GM12878 (cell line): ENCODE measurements at regions not wholly inside any gene's neighbourhood (a gene's known extent, or its start where the extent isn't known, plus 50 kb on each side); places are given as distances from the start of the nearest gene placed in this dataset.

Experiments
- BACH1 ChIP-seq: fragments of 450-650 bp; IDR thresholded peaks from 2 replicates; pipeline ENCODE4 v1.6.1; 2017; ENCODE audit warnings: mild to moderate bottlenecking, borderline replicate concordance
- BHLHE40 ChIP-seq, 2 experiments: fragments of 450-650 bp in 1 of 2; IDR thresholded peaks; 2 replicates each; pipeline ENCODE4 v1.6.1; 2011 to 2017; ENCODE audit warnings: low read depth in 2 of 2, borderline replicate concordance in 1 of 2, improper control_type of control experiment in 1 of 2, low read length in 1 of 2, mild to moderate bottlenecking in 1 of 2
- HDAC6 ChIP-seq: fragments of 200-600 bp; sonication (generic); IDR thresholded peaks from one replicate; pipeline ENCODE4 v1.8.0; 2017; ENCODE audit warnings: antibody characterized with exemption; ENCODE audit not compliant: unreplicated experiment
- IKZF2 ChIP-seq, 2 experiments: fragments of 450-650 bp; IDR thresholded peaks; 2 replicates each; pipeline ENCODE4 v1.6.1; 2017; ENCODE audit warnings: mild to moderate bottlenecking in 2 of 2, moderate library complexity in 2 of 2
- MXI1 ChIP-seq: fragments of 150-350 bp; IDR thresholded peaks from 2 replicates; pipeline ENCODE4 v1.6.1; 2011; ENCODE audit warnings: low read depth, mild to moderate bottlenecking, inconsistent platforms, low read length, improper control_type of control experiment
- MYB ChIP-seq: fragments of 150-350 bp; IDR thresholded peaks from 2 replicates; pipeline ENCODE4 v1.6.1; 2014; ENCODE audit warnings: mild to moderate bottlenecking, low read depth, low read length, borderline replicate concordance
- PML ChIP-seq: IDR thresholded peaks from 2 replicates; pipeline ENCODE4 v1.6.1; 2012; ENCODE audit warnings: low read length, inconsistent platforms
- RBBP5 ChIP-seq: fragments of 200-600 bp; sonication (generic); conservative IDR thresholded peaks from 2 replicates; pipeline ENCODE4 v1.6.1; 2016
- TARDBP ChIP-seq: IDR thresholded peaks from 2 replicates; pipeline ENCODE4 v1.6.1; 2016; ENCODE audit warnings: borderline replicate concordance
- TF ChIP-seq, protein P1 (sequence below): IDR thresholded peaks from 2 replicates; pipeline ENCODE4 v1.6.1; 2012; ENCODE audit warnings: improper control_type of control experiment, low read depth, low read length; ENCODE audit not compliant: insufficient replicate concordance
- TF ChIP-seq, protein P2 (sequence below): fragments of 450-650 bp; IDR thresholded peaks from 2 replicates; pipeline ENCODE4 v1.6.1; 2018; ENCODE audit warnings: mild to moderate bottlenecking, low read depth, moderate library complexity; ENCODE audit not compliant: partially characterized antibody
- TF ChIP-seq, protein P3 (sequence below): IDR thresholded peaks from 2 replicates; pipeline ENCODE4 v1.6.1; 2012; ENCODE audit warnings: low read depth, low read length, improper control_type of control experiment

DNA sequence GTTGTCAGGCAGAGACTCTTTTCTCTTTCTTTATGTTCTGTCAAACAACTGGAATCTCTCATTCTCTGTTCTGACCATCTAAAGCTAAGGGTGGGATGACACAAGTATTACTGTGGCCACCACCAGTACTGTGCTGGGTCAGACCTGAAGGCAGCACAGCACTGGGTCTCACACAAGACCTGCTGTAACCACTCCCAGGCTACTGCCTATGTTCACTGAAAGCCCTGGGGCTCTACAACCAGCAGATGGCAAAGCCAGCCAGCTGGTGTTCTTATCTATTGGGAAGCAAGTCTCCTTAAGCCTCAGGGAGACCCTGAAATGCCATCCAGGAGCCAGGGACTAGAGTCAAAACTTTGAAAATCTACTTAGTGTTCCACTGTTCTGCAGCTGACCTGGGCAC, 189.5 kb downstream of the SLCO4C1 start (continued):
- TF ChIP-seq, protein P1, sequence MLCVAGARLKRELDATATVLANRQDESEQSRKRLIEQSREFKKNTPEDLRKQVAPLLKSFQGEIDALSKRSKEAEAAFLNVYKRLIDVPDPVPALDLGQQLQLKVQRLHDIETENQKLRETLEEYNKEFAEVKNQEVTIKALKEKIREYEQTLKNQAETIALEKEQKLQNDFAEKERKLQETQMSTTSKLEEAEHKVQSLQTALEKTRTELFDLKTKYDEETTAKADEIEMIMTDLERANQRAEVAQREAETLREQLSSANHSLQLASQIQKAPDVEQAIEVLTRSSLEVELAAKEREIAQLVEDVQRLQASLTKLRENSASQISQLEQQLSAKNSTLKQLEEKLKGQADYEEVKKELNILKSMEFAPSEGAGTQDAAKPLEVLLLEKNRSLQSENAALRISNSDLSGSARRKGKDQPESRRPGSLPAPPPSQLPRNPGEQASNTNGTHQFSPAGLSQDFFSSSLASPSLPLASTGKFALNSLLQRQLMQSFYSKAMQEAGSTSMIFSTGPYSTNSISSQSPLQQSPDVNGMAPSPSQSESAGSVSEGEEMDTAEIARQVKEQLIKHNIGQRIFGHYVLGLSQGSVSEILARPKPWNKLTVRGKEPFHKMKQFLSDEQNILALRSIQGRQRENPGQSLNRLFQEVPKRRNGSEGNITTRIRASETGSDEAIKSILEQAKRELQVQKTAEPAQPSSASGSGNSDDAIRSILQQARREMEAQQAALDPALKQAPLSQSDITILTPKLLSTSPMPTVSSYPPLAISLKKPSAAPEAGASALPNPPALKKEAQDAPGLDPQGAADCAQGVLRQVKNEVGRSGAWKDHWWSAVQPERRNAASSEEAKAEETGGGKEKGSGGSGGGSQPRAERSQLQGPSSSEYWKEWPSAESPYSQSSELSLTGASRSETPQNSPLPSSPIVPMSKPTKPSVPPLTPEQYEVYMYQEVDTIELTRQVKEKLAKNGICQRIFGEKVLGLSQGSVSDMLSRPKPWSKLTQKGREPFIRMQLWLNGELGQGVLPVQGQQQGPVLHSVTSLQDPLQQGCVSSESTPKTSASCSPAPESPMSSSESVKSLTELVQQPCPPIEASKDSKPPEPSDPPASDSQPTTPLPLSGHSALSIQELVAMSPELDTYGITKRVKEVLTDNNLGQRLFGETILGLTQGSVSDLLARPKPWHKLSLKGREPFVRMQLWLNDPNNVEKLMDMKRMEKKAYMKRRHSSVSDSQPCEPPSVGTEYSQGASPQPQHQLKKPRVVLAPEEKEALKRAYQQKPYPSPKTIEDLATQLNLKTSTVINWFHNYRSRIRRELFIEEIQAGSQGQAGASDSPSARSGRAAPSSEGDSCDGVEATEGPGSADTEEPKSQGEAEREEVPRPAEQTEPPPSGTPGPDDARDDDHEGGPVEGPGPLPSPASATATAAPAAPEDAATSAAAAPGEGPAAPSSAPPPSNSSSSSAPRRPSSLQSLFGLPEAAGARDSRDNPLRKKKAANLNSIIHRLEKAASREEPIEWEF: no peak
- TF ChIP-seq IKZF2 (IDR thresholded peaks at IDR 0.05) (no peak), TARDBP (no peak), HDAC6 (no peak), MXI1 (no peak), BACH1 (no peak), RBBP5 (no peak), MYB (no peak), BHLHE40 (IDR thresholded peaks at IDR 0.05; ENCODE audit: borderline replicate concordance in 1 of 2, low read depth in 2 of 2, low read length in 1 of 2) (no peak), PML (no peak)
- TF ChIP-seq, protein P2, sequence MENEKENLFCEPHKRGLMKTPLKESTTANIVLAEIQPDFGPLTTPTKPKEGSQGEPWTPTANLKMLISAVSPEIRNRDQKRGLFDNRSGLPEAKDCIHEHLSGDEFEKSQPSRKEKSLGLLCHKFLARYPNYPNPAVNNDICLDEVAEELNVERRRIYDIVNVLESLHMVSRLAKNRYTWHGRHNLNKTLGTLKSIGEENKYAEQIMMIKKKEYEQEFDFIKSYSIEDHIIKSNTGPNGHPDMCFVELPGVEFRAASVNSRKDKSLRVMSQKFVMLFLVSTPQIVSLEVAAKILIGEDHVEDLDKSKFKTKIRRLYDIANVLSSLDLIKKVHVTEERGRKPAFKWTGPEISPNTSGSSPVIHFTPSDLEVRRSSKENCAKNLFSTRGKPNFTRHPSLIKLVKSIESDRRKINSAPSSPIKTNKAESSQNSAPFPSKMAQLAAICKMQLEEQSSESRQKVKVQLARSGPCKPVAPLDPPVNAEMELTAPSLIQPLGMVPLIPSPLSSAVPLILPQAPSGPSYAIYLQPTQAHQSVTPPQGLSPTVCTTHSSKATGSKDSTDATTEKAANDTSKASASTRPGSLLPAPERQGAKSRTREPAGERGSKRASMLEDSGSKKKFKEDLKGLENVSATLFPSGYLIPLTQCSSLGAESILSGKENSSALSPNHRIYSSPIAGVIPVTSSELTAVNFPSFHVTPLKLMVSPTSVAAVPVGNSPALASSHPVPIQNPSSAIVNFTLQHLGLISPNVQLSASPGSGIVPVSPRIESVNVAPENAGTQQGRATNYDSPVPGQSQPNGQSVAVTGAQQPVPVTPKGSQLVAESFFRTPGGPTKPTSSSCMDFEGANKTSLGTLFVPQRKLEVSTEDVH: no peak
- TF ChIP-seq, protein P3, sequence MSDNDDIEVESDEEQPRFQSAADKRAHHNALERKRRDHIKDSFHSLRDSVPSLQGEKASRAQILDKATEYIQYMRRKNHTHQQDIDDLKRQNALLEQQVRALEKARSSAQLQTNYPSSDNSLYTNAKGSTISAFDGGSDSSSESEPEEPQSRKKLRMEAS: no peak
